Testis (tissue), 2 donors: ENCODE measurements at regions not wholly inside any gene's neighbourhood (a gene's known extent, or its start where the extent isn't known, plus 50 kb on each side); places are given as distances from the start of the nearest gene placed in this dataset.

Source experiments
- DNase-seq: peaks from one replicate; pipeline ENCODE4 v3.0.0-alpha.2; 2019
- H3K27ac ChIP-seq, 2 donors: fragments of 200-600 bp; sonication (generic); one replicate each; pipeline ENCODE4 v1.5.1; 2019
- H3K27me3 ChIP-seq: fragments of 200-600 bp; sonication (generic); one replicate; pipeline ENCODE4 v1.5.1; 2019
- H3K36me3 ChIP-seq: fragments of 200-600 bp; sonication (generic); one replicate; pipeline ENCODE4 v1.5.1; 2017; ENCODE audit warnings: low read depth; ENCODE audit errors: missing control alignments
- H3K4me1 ChIP-seq: fragments of 200-600 bp; sonication (generic); one replicate; pipeline ENCODE4 v1.5.1; 2019
- H3K4me3 ChIP-seq, 2 donors: fragments of 200-600 bp; sonication (generic); one replicate each; pipeline ENCODE4 v1.5.1; 2017 to 2019
- H3K9me3 ChIP-seq: fragments of 200-600 bp; sonication (generic); one replicate; pipeline ENCODE4 v1.5.1; 2017
- POLR2A ChIP-seq: fragments of 450-650 bp; IDR thresholded peaks from one replicate; pipeline ENCODE4 v1.6.1; 2017; ENCODE audit warnings: antibody characterized with exemption, mild to moderate bottlenecking, moderate library complexity
- WGBS, 2 donors: methylation state at CpG; one replicate each; pipeline ENCODE4 v1.1.5; 2018; 5-methylcytosine and 5-hydroxymethylcytosine counted together
- intact Hi-C: fragments of 100-400 bp; cut with DNase I; formaldehyde crosslinking; loops from one replicate; pipeline ENCODE4 v1.15.1; 2023; ENCODE audit warnings: low total_unique reads
- TF ChIP-seq, protein P1 (sequence below), 3 experiments: fragments of 450-650 bp in 2 of 3; fragments of 200-600 bp in 1 of 3; sonication (generic) in 1 of 3; IDR thresholded peaks; one replicate each; pipeline ENCODE4 v1.5.1; 2016 to 2019; ENCODE audit warnings: antibody characterized with exemption in 3 of 3, mild to moderate bottlenecking in 2 of 3, moderate library complexity in 1 of 3

DNA sequence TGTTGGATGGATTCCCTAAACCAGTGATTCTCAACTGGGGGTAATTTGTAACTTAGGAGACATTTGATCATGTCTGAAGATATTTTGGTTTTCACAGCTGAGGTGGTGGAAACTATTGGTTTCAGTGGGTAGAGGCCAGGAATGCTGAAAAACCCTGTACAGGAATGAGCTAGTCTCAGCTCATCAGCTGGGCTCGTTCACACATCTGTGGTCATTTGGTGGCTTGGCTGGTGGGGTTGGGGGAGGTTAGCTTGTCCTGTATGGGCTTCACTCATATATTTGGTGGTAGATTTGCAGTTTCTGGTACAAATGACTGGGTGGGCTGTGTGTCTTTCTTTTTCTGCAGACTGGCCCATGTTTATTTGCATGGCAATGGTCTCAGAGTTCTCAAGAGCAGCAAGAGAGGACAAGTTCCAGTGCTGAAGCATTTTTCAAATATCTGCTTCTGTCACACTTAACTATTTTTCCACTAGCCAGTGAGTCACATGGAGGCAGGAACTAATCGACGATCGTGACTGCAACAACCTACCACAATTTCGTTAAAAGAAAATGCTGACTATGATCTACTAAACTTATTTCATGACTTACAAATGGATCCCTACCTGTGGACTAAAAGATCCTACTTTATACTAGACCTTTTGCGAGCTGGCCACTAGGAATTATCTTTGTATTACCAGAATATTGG, 321.7 kb upstream of the PLXNA2 start:
- Histone ChIP-seq H3K9me3 (no peaks in the 10 kb centered on the region), H3K36me3 (no peaks in the 10 kb centered on the region), H3K27me3 (no peaks in the 10 kb centered on the region), H3K4me1 (no peaks in the 10 kb centered on the region), H3K27ac (no peak overlapping the region), H3K4me3 (no peak overlapping the region)
- intact Hi-C loops: no loop called here
- TF ChIP-seq, protein P1, sequence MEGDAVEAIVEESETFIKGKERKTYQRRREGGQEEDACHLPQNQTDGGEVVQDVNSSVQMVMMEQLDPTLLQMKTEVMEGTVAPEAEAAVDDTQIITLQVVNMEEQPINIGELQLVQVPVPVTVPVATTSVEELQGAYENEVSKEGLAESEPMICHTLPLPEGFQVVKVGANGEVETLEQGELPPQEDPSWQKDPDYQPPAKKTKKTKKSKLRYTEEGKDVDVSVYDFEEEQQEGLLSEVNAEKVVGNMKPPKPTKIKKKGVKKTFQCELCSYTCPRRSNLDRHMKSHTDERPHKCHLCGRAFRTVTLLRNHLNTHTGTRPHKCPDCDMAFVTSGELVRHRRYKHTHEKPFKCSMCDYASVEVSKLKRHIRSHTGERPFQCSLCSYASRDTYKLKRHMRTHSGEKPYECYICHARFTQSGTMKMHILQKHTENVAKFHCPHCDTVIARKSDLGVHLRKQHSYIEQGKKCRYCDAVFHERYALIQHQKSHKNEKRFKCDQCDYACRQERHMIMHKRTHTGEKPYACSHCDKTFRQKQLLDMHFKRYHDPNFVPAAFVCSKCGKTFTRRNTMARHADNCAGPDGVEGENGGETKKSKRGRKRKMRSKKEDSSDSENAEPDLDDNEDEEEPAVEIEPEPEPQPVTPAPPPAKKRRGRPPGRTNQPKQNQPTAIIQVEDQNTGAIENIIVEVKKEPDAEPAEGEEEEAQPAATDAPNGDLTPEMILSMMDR (IDR thresholded peaks at IDR 0.05): no peak
- no peak for TF ChIP-seq POLR2A
- no peak for DNase-seq
- WGBS, 2 donors: 95 to 96% methylated on average over 6 of the region's 6 CpGs

- no peaks in the 10 kb centered on the region for H3K9me3 ChIP-seq
- intact Hi-C loops: no loop called here
- no peaks in the 10 kb centered on the region for H3K4me1 ChIP-seq
- TF ChIP-seq, protein P1 (IDR thresholded peaks at IDR 0.05): no peak
- no peak for TF ChIP-seq POLR2A
- H3K27me3 ChIP-seq: no peaks in the 10 kb centered on the region
- no peak for DNase-seq
- no peak overlapping the region for H3K4me3 ChIP-seq
- H3K36me3 ChIP-seq: no peaks in the 10 kb centered on the region
- WGBS, 2 donors: 80 to 100% methylated on average over 1 of the region's 1 CpG
- no peak overlapping the region for H3K27ac ChIP-seq
Observed at GRCh38 chr1:208569181-208569580, 325.0 kb upstream of the PLXNA2 start.

GRCh38 chr1:208570362-208570761, 326.2 kb upstream of the PLXNA2 start:
- H3K36me3 ChIP-seq: no peaks in the 10 kb centered on the region
- H3K4me1 ChIP-seq: no peaks in the 10 kb centered on the region
- intact Hi-C loops: no loop called here
- no peak overlapping the region for H3K4me3 ChIP-seq
- DNase-seq: no peak
- TF ChIP-seq POLR2A: no peak
- TF ChIP-seq, protein P1 (IDR thresholded peaks at IDR 0.05): no peak
- H3K9me3 ChIP-seq: no peaks in the 10 kb centered on the region
- WGBS, 2 donors: 87 to 92% methylated on average over 5 of the region's 5 CpGs
- no peaks in the 10 kb centered on the region for H3K27me3 ChIP-seq
- no peak overlapping the region for H3K27ac ChIP-seq

- Histone ChIP-seq H3K36me3 (no peaks in the 10 kb centered on the region), H3K9me3 (no peaks in the 10 kb centered on the region), H3K4me1 (no peaks in the 10 kb centered on the region), H3K27ac (no peak overlapping the region), H3K27me3 (no peaks in the 10 kb centered on the region), H3K4me3 (no peak overlapping the region)
- TF ChIP-seq POLR2A: no peak
- TF ChIP-seq, protein P1 (IDR thresholded peaks at IDR 0.05): no peak
- no peak for DNase-seq
- intact Hi-C loops: no loop called here
- WGBS, 2 donors: 89 to 91% methylated on average over 4 of the region's 4 CpGs
Observed at GRCh38 chr1:208576425-208576824, 332.2 kb upstream of the PLXNA2 start.

- WGBS, 2 donors: 31 to 38% methylated on average over 1 of the region's 1 CpG
- TF ChIP-seq POLR2A: no peak
- TF ChIP-seq, protein P1 (IDR thresholded peaks at IDR 0.05): no peak
- Histone ChIP-seq H3K4me1 (no peaks in the 10 kb centered on the region), H3K36me3 (no peaks in the 10 kb centered on the region), H3K27ac (no peak overlapping the region), H3K27me3 (no peaks in the 10 kb centered on the region), H3K4me3 (no peak overlapping the region), H3K9me3 (no peaks in the 10 kb centered on the region)
- intact Hi-C loops: no loop called here
- DNase-seq: no peak
Observed at GRCh38 chr1:208577381-208577905, 333.3 kb upstream of the PLXNA2 start.
